ENCODE measurements at regions not wholly inside any gene's neighbourhood (a gene's known extent, or its start where the extent isn't known, plus 50 kb on each side); places are given as distances from the start of the nearest gene placed in this dataset.
"Not testable (repeated sequence)": the region's sequence is repeated elsewhere in the genome, so short reads cannot be mapped to it uniquely, and the experiment has no call there.

- no peak for DNase-seq (ENCODE audit: low spot score)
Observed at GRCh38 chr3:8001712-8002111, 499.9 kb upstream of the LMCD1 start.

GRCh38 chr3:8011902-8012301 is 489.7 kb upstream of the LMCD1 start:
- DNase-seq (ENCODE audit: low spot score) = no peak

- no peak for DNase-seq (ENCODE audit: low spot score)
Observed at GRCh38 chr3:8020047-8020841, 481.4 kb upstream of the LMCD1 start.

GRCh38 chr3:8027954-8028353 is 473.7 kb upstream of the LMCD1 start:
- DNase-seq (ENCODE audit: low spot score) = no peak

- no peak for DNase-seq (ENCODE audit: low spot score)
Observed at GRCh38 chr3:8050283-8050682, 451.3 kb upstream of the LMCD1 start.

GRCh38 chr3:8052659-8053058 is 449.0 kb upstream of the LMCD1 start:
- no peak for DNase-seq (ENCODE audit: low spot score)

GRCh38 chr3:8068135-8068534 is 433.5 kb upstream of the LMCD1 start:
- not testable (repeated sequence) for DNase-seq (ENCODE audit: low spot score)

GRCh38 chr3:8069471-8069870 is 432.2 kb upstream of the LMCD1 start:
- DNase-seq (ENCODE audit: low spot score) = peak; percentile 29

GRCh38 chr3:8070011-8070410 is 431.6 kb upstream of the LMCD1 start:
- DNase-seq (ENCODE audit: low spot score) = no peak

- not testable (repeated sequence) for DNase-seq (ENCODE audit: low spot score)
Observed at GRCh38 chr3:8074740-8075139, 426.9 kb upstream of the LMCD1 start.

- DNase-seq (ENCODE audit: low spot score) = no peak
Observed at GRCh38 chr3:8077126-8077525, 424.5 kb upstream of the LMCD1 start.

GRCh38 chr3:8080464-8080863 is 421.2 kb upstream of the LMCD1 start:
- DNase-seq (ENCODE audit: low spot score) = no peak

GRCh38 chr3:8085498-8085897 is 416.1 kb upstream of the LMCD1 start:
- DNase-seq (ENCODE audit: low spot score) = no peak

GRCh38 chr3:8087951-8088350 is 413.7 kb upstream of the LMCD1 start:
- DNase-seq (ENCODE audit: low spot score) = no peak

GRCh38 chr3:8094415-8094814 is 407.2 kb upstream of the LMCD1 start:
- no peak for DNase-seq (ENCODE audit: low spot score)

- DNase-seq (ENCODE audit: low spot score) = no peak
Observed at GRCh38 chr3:8095724-8096123, 405.9 kb upstream of the LMCD1 start.

GRCh38 chr3:8097690-8098089 is 403.9 kb upstream of the LMCD1 start:
- no peak for DNase-seq (ENCODE audit: low spot score)

- DNase-seq (ENCODE audit: low spot score) = no peak
Observed at GRCh38 chr3:8103954-8104353, 397.7 kb upstream of the LMCD1 start.

GRCh38 chr3:8106921-8107320 is 394.7 kb upstream of the LMCD1 start:
- DNase-seq (ENCODE audit: low spot score) = no peak

GRCh38 chr3:8110966-8111798 is 390.4 kb upstream of the LMCD1 start:
- DNase-seq (ENCODE audit: low spot score) = peak; percentile 83

- no peak for DNase-seq (ENCODE audit: low spot score)
Observed at GRCh38 chr3:8112587-8112986, 389.0 kb upstream of the LMCD1 start.

- DNase-seq (ENCODE audit: low spot score) = no peak
Observed at GRCh38 chr3:8113626-8114025, 388.0 kb upstream of the LMCD1 start.

- no peak for DNase-seq (ENCODE audit: low spot score)
Observed at GRCh38 chr3:8128686-8129085, 372.9 kb upstream of the LMCD1 start.

All from kidney tubule cell (primary cell).